ENCODE measurements at regions not wholly inside any gene's neighbourhood (a gene's known extent, or its start where the extent isn't known, plus 50 kb on each side); places are given as distances from the start of the nearest gene placed in this dataset.
"Not testable (repeated sequence)": the region's sequence is repeated elsewhere in the genome, so short reads cannot be mapped to it uniquely, and the experiment has no call there.

DNA sequence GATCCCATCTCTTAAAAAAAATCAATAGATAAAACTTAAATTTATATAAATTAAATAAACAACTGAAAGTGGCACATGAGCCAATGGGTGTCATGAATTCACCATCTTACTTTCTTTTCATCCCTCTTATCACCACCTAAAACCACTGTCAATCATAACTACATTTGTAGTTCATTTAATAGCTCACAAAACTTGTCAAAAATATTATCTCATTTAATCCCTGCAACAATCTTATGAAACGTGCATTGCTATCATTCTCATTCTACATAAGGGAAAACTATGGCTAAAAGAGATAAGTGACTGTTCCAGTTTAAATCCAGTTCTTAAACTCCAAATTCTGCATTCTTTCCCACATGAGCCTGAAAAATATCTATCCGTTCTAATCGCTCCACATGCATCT is 80.6 kb upstream of the BEND6 start:
- no peaks in the 10 kb centered on the region for H3K9me3 Mint-ChIP-seq (ENCODE audit: low read depth)
- H3K36me3 Mint-ChIP-seq: no peaks in the 10 kb centered on the region
- H3K27ac Mint-ChIP-seq: no peak overlapping the region
- no peaks in the 10 kb centered on the region for H3K27me3 Mint-ChIP-seq
- no peaks in the 10 kb centered on the region for H3K4me1 Mint-ChIP-seq (ENCODE audit: low read depth)
- no peak overlapping the region for H3K4me3 Mint-ChIP-seq

GRCh38 chr6:56870053-56870452 is 84.9 kb upstream of the BEND6 start:
- H3K9me3 Mint-ChIP-seq (ENCODE audit: low read depth); H3K27ac Mint-ChIP-seq; H3K27me3 Mint-ChIP-seq; H3K36me3 Mint-ChIP-seq; H3K4me3 Mint-ChIP-seq; H3K4me1 Mint-ChIP-seq (ENCODE audit: low read depth): not testable (repeated sequence)

DNA sequence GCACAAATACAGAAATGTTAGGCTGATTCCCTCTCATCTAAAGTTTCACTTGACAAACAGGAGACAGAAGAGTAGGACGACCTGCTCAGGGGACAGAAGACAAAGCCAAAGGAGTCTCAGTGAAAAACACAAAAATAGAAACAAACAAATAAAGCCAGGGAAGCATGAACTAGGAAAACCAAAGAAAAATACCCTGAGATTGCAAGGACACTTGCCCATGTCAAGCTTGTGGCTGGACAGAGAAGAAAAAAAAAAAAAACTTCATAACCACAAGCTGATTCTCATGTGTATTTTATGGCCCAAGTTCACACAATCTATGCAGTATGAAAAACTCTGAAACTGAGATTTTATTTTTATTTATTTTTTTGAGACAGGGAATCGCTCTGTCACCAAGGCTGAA is 85.6 kb upstream of the BEND6 start:
- Mint-ChIP-seq H3K9me3 (ENCODE audit: low read depth) (no peaks in the 10 kb centered on the region), H3K27ac (no peak overlapping the region), H3K36me3 (peaks cover 2% of the 10 kb centered on the region), H3K4me1 (ENCODE audit: low read depth) (no peaks in the 10 kb centered on the region), H3K27me3 (peaks cover 2% of the 10 kb centered on the region), H3K4me3 (no peak overlapping the region)

DNA sequence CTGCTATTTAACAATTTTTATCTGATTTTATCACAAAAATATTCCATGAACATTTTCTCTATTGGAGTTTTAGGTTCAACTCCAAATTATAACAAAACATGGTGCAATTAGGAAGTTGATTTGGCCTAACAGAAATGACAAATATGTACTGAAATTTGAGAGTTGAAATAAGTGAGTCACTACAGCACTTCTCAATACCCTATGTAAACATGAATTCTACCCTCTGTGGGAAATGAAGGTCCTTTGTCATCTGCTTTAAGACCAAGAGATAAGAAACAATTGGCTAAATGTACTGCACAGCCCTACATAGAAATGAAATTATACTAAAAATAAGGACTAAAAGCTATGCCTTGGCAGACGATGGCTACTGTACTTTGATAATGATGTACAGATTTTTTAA is 86.2 kb upstream of the BEND6 start:
- Mint-ChIP-seq H3K9me3 (ENCODE audit: low read depth) (no peaks in the 10 kb centered on the region), H3K36me3 (peaks cover 2% of the 10 kb centered on the region), H3K4me3 (no peak overlapping the region), H3K4me1 (ENCODE audit: low read depth) (no peaks in the 10 kb centered on the region), H3K27me3 (peaks cover 2% of the 10 kb centered on the region), H3K27ac (no peak overlapping the region)

GRCh38 chr6:56866917-56867522 is 87.9 kb upstream of the BEND6 start:
- no peak overlapping the region for H3K4me3 Mint-ChIP-seq
- H3K27me3 Mint-ChIP-seq: peaks cover 2% of the 10 kb centered on the region
- no peaks in the 10 kb centered on the region for H3K4me1 Mint-ChIP-seq (ENCODE audit: low read depth)
- no peaks in the 10 kb centered on the region for H3K9me3 Mint-ChIP-seq (ENCODE audit: low read depth)
- no peak overlapping the region for H3K27ac Mint-ChIP-seq
- H3K36me3 Mint-ChIP-seq: peaks cover 2% of the 10 kb centered on the region

- Mint-ChIP-seq H3K9me3 (ENCODE audit: low read depth) (no peaks in the 10 kb centered on the region), H3K4me1 (ENCODE audit: low read depth) (no peaks in the 10 kb centered on the region), H3K36me3 (peaks cover 2% of the 10 kb centered on the region), H3K27ac (no peak overlapping the region), H3K27me3 (peaks cover 2% of the 10 kb centered on the region), H3K4me3 (no peak overlapping the region)
These were observed 89.6 kb upstream of the BEND6 start for GRCh38 chr6:56865081-56865875.

DNA sequence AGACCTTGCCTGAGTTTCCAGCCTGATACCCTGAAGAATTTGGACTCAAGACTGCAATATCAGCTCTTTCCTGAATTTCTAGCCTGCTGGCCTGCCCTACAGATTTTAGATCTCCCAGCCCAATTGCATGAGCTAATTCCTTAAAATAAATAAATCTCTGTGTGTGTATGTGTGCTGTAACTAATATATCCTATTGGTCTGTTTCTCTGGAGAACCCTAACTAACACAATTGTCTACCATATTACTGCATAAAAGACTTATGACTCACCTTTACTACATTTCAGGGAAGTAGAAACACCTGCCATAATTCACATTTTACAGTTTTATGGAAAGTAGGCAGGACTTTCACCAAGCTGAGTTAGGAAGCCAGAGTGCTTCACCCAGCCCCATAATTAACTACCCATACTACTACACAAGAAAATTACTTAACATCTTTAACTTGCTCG is 90.7 kb upstream of the BEND6 start:
- Mint-ChIP-seq H3K4me3 (no peak overlapping the region), H3K27me3 (peaks cover 3% of the 10 kb centered on the region), H3K27ac (no peak overlapping the region), H3K36me3 (peaks cover 2% of the 10 kb centered on the region), H3K9me3 (ENCODE audit: low read depth) (no peaks in the 10 kb centered on the region), H3K4me1 (ENCODE audit: low read depth) (no peaks in the 10 kb centered on the region)

DNA sequence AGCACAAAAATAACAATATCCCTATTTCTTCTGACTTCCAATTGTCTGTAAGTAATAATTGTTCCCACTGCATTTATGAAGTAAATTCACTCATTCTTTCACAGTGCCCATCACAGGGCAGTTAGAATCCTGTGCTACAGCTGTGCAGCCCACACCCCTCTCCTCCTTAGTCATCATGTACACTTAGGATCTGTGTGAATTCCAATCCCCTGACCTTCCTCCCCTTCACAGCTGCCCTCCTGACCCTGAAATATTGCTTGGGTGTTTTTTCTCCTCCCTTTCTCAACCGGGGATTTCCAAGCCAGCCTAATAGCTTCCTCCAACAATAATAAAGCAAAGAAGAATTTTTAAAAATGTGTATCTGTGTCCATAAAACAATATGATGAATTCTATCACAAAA is 91.5 kb upstream of the BEND6 start:
- H3K27ac Mint-ChIP-seq: no peak overlapping the region
- no peaks in the 10 kb centered on the region for H3K4me1 Mint-ChIP-seq (ENCODE audit: low read depth)
- no peak overlapping the region for H3K4me3 Mint-ChIP-seq
- H3K27me3 Mint-ChIP-seq: peaks cover 3% of the 10 kb centered on the region
- H3K9me3 Mint-ChIP-seq (ENCODE audit: low read depth): no peaks in the 10 kb centered on the region
- peaks cover 2% of the 10 kb centered on the region for H3K36me3 Mint-ChIP-seq

DNA sequence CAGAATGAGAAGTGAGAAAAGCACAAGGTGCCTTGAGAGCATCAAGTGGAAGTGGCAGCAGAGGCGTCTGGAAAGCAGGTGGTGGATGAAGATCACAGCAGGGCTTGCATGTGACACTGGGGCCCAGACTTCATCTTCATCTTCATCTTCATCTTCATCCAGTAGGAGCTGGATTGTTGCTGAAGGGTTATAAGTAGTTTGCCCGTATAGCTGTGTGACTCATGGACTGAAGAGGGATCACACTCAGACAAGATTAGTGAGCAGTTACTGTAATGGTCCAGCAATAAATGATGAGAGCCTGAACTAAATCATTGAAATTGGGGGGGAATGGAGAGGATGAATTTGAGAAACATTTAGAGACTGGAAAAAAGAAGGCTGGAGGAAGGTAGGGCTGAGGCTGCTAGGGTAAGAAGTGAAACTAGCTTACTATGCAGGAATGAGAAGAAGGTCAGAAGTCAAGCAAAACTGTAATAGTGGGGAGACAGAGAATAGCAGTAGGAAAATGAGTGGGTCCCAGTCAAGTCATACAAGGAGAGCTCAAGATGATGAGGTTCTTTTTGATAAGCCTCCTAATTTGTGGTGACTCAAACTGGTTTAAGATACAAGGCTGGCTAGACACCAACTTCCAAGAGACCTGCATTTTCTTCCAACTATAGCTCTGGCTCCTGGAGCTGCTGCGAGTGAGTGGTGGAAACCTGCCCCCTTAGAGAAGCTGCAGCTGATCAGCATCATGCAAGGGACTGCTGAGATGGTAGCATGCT is 92.3 kb upstream of the BEND6 start:
- no peaks in the 10 kb centered on the region for H3K9me3 Mint-ChIP-seq (ENCODE audit: low read depth)
- H3K27ac Mint-ChIP-seq: no peak overlapping the region
- peaks cover 2% of the 10 kb centered on the region for H3K36me3 Mint-ChIP-seq
- H3K27me3 Mint-ChIP-seq: peaks cover 3% of the 10 kb centered on the region
- no peak overlapping the region for H3K4me3 Mint-ChIP-seq
- H3K4me1 Mint-ChIP-seq (ENCODE audit: low read depth): no peaks in the 10 kb centered on the region

DNA sequence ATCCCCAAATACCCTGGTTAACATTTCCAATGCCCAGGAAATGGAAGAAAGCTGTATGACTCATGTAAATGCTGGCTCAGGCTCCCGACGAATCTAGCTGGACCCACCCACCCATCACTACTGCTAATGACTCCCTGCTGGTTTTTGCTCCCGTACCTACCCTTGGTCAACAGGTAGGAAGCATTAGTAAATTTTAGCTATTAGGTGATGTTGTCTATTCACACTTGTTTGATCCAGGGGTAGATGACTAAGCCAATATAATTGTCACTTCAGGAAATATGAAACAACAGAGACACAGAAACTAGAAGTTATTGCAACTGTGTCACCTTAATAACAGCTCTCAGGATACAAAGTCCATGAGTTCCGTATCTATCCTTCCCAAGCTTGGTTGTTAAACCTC is 94.4 kb upstream of the BEND6 start:
- no peaks in the 10 kb centered on the region for H3K4me1 Mint-ChIP-seq (ENCODE audit: low read depth)

GRCh38 chr6:56856036-56856580 is 98.8 kb upstream of the BEND6 start:
- H3K9me3 Mint-ChIP-seq (ENCODE audit: low read depth): no peaks in the 10 kb centered on the region
- no peak overlapping the region for H3K4me3 Mint-ChIP-seq
- H3K27me3 Mint-ChIP-seq: peaks cover 18% of the 10 kb centered on the region

More for the DNA sequence above, 94.4 kb upstream of the BEND6 start:
- Mint-ChIP-seq H3K4me3 (no peak overlapping the region), H3K9me3 (ENCODE audit: low read depth) (no peaks in the 10 kb centered on the region), H3K27me3 (peaks cover 6% of the 10 kb centered on the region), H3K36me3 (peaks cover 2% of the 10 kb centered on the region), H3K27ac (no peak overlapping the region)

GRCh38 chr6:56854086-56854485 is 100.8 kb upstream of the BEND6 start:
- peaks cover 16% of the 10 kb centered on the region for H3K4me1 Mint-ChIP-seq (ENCODE audit: low read depth)
- H3K27me3 Mint-ChIP-seq: peaks cover 31% of the 10 kb centered on the region
- no peaks in the 10 kb centered on the region for H3K9me3 Mint-ChIP-seq (ENCODE audit: low read depth)
- H3K27ac Mint-ChIP-seq: no peak overlapping the region
- no peak overlapping the region for H3K4me3 Mint-ChIP-seq
- H3K36me3 Mint-ChIP-seq: no peaks in the 10 kb centered on the region

More at GRCh38 chr6:56856036-56856580, 98.8 kb upstream of the BEND6 start:
- Mint-ChIP-seq H3K36me3 (no peaks in the 10 kb centered on the region), H3K4me1 (ENCODE audit: low read depth) (peaks cover 12% of the 10 kb centered on the region), H3K27ac (no peak overlapping the region)

DNA sequence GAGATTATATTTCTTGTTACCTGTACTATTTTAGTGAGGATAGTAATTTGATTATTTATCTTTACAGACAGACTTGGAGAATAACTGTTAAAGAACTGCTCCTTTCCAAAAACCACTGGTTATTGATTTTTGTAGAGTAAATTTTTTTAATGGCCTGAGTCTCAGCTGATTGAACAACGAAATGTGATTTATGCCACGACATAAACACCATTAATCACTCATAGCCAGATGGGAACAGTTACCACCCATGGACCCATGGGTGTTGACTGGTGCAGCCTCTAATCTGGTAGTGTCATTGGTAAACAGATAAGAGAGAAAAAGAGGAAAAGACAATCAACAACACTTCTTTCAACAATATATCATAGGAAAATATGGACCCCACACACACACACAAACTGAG is 101.4 kb upstream of the BEND6 start:
- Mint-ChIP-seq H3K4me3 (no peak overlapping the region), H3K4me1 (ENCODE audit: low read depth) (peaks cover 16% of the 10 kb centered on the region), H3K36me3 (no peaks in the 10 kb centered on the region), H3K9me3 (ENCODE audit: low read depth) (no peaks in the 10 kb centered on the region), H3K27me3 (peaks cover 31% of the 10 kb centered on the region), H3K27ac (no peak overlapping the region)

GRCh38 chr6:56852260-56853010 is 102.5 kb upstream of the BEND6 start:
- Mint-ChIP-seq H3K36me3 (no peaks in the 10 kb centered on the region), H3K27me3 (peaks cover 36% of the 10 kb centered on the region), H3K9me3 (ENCODE audit: low read depth) (no peaks in the 10 kb centered on the region), H3K27ac (no peak overlapping the region), H3K4me1 (ENCODE audit: low read depth) (peaks cover 16% of the 10 kb centered on the region), H3K4me3 (no peak overlapping the region)
